Endothelial cell of umbilical vein (primary cell): ENCODE measurements at regions not wholly inside any gene's neighbourhood (a gene's known extent, or its start where the extent isn't known, plus 50 kb on each side); places are given as distances from the start of the nearest gene placed in this dataset.

ENCODE experiments used
- BruUV-seq: library from RNA; stranded (reverse); fragments of 400-500 nt; replicated peaks from 2 replicates; lab custom pipeline; 2021; lab: Mats Ljungman, UMichigan
- CTCF ChIA-PET: fragments of 300-600, 350-600 bp; sonication (Branson Sonifier 250); formaldehyde crosslinking; loops from one replicate; lab custom pipeline; 2021; ENCODE audit warnings: antibody characterized with exemption, inconsistent platforms; lab: Charles Lee
- POLR2A ChIA-PET: fragments of 300-600, 350-600 bp; sonication (Branson Sonifier 250); formaldehyde crosslinking; loops from one replicate; lab custom pipeline; 2021; ENCODE audit warnings: antibody characterized with exemption, inconsistent platforms; lab: Charles Lee
- DNase-seq: peaks from one replicate; pipeline ENCODE4 v3.0.0-alpha.2; 2011; ENCODE audit warnings: low read depth, low spot score
- FAIRE-seq: peaks from 2 replicates; lab custom pipeline; 2011; peaks lifted over from hg19 to GRCh38; lab: Jason Lieb, UNC
- H2AFZ ChIP-seq: 2 replicates; pipeline ENCODE4 v1.6.0; 2012; ENCODE audit warnings: low read depth, low read length, control low read depth, inconsistent platforms
- H3K27ac ChIP-seq: 2 replicates; pipeline ENCODE4 v1.5.1; 2011; ENCODE audit warnings: low read depth, mild to moderate bottlenecking, control low read depth, low read length, moderate library complexity; ENCODE audit not compliant: insufficient read depth
- H3K27me3 ChIP-seq, 2 experiments: 2 replicates each; pipeline versions ENCODE4 v1.6.0 to v1.6.1; 2011; ENCODE audit warnings: low read length in 2 of 2, mixed read lengths in 1 of 2; ENCODE audit not compliant: control insufficient read depth in 2 of 2, insufficient read depth in 2 of 2
- H3K36me3 ChIP-seq, 2 experiments: 2 replicates in 1 of 2; 3 replicates in 1 of 2; pipeline ENCODE4 v1.5.1; 2011; ENCODE audit warnings: low read length in 2 of 2, mild to moderate bottlenecking in 1 of 2, moderate library complexity in 1 of 2; ENCODE audit not compliant: control insufficient read depth in 2 of 2, insufficient read depth in 2 of 2; ENCODE audit errors: extremely low read depth in 1 of 2
- H3K4me1 ChIP-seq: 3 replicates; pipeline ENCODE4 v1.5.1; 2011; ENCODE audit warnings: mild to moderate bottlenecking, low read length; ENCODE audit not compliant: control insufficient read depth, insufficient read depth; ENCODE audit errors: extremely low read depth
- H3K4me2 ChIP-seq: 2 replicates; pipeline ENCODE4 v1.6.1; 2011; ENCODE audit warnings: low read length, control low read depth, mixed read lengths; ENCODE audit not compliant: insufficient read depth
- H3K4me3 ChIP-seq, 3 experiments: fragments of 200-600 bp in 1 of 3; sonication (generic), shearing (Covaris generic) in 1 of 3; replicated peaks in 1 of 3; 2 replicates each; pipeline ENCODE4 v1.5.1; 2011 to 2016; ENCODE audit warnings: control low read depth in 3 of 3, low read length in 3 of 3, mild to moderate bottlenecking in 2 of 3, inconsistent platforms in 1 of 3, low read depth in 1 of 3, moderate library complexity in 1 of 3; ENCODE audit not compliant: insufficient read depth in 1 of 3
- H3K79me2 ChIP-seq: 2 replicates; pipeline ENCODE4 v1.6.0; 2012; ENCODE audit warnings: low read length, inconsistent platforms; ENCODE audit not compliant: control insufficient read depth, insufficient read depth
- H3K9ac ChIP-seq: replicated peaks from 2 replicates; pipeline ENCODE3; 2011; ENCODE audit warnings: low read length, control low read depth; ENCODE audit not compliant: insufficient read depth; ENCODE audit errors: extremely low read depth
- H3K9me1 ChIP-seq: replicated peaks from 3 replicates; pipeline ENCODE4 v1.6.0; 2011; ENCODE audit warnings: mild to moderate bottlenecking, low read length; ENCODE audit not compliant: control insufficient read depth, insufficient read depth; ENCODE audit errors: extremely low read depth
- H3K9me3 ChIP-seq: replicated peaks from 2 replicates; pipeline ENCODE4 v1.5.1; 2012; ENCODE audit warnings: low read length, inconsistent platforms; ENCODE audit not compliant: control insufficient read depth, insufficient read depth
- H4K20me1 ChIP-seq: replicated peaks from 2 replicates; pipeline ENCODE3; 2011; ENCODE audit warnings: mild to moderate bottlenecking, low read length; ENCODE audit not compliant: control insufficient read depth, insufficient read depth; ENCODE audit errors: extremely low read depth
- CTCF ChIP-seq, 2 donors: IDR thresholded peaks; 1 replicate in 1 of 2; 2 replicates in 1 of 2; pipeline ENCODE4 v1.5.1; 2011; ENCODE audit warnings: low read length in 2 of 2, mild to moderate bottlenecking in 2 of 2, moderate library complexity in 2 of 2, control low read depth in 1 of 2, inconsistent platforms in 1 of 2, low read depth in 1 of 2; ENCODE audit not compliant: insufficient read depth in 1 of 2; ENCODE audit errors: extremely low read depth in 1 of 2
- EZH2 ChIP-seq: IDR thresholded peaks from 2 replicates; pipeline ENCODE4 v1.6.1; 2012; ENCODE audit warnings: borderline replicate concordance, low read depth, mild to moderate bottlenecking, moderate library complexity, low read length, inconsistent platforms; ENCODE audit not compliant: severe bottlenecking
- FOS ChIP-seq: IDR thresholded peaks from 2 replicates; pipeline ENCODE4 v1.6.1; 2011; ENCODE audit warnings: mild to moderate bottlenecking, low read length, moderate library complexity, borderline replicate concordance; ENCODE audit not compliant: insufficient read depth
- GATA2 ChIP-seq: IDR thresholded peaks from 2 replicates; pipeline ENCODE4 v1.7.0; 2011; ENCODE audit warnings: low read depth, mild to moderate bottlenecking, moderate library complexity, mixed read lengths, low read length; ENCODE audit not compliant: insufficient read length, insufficient read depth
- JUN ChIP-seq: IDR thresholded peaks from 2 replicates; pipeline ENCODE4 v1.6.1; 2011; ENCODE audit warnings: borderline replicate concordance, low read depth; ENCODE audit not compliant: insufficient read length, insufficient read depth
- MYC ChIP-seq: IDR thresholded peaks from one replicate; pipeline ENCODE4 v1.6.1; 2011; ENCODE audit warnings: mild to moderate bottlenecking, low read depth, low read length
- POLR2A ChIP-seq: IDR thresholded peaks from 2 replicates; pipeline ENCODE4 v1.6.1; 2012; ENCODE audit warnings: low read depth, mild to moderate bottlenecking, control low read depth, low read length
- POLR2AphosphoS5 ChIP-seq: IDR thresholded peaks from 2 replicates; pipeline ENCODE4 v1.6.1; 2012; ENCODE audit warnings: low read depth, mild to moderate bottlenecking, control low read depth, low read length, moderate library complexity; ENCODE audit not compliant: insufficient read depth
- dilution Hi-C: fragments of 300-500 bp; cut with MboI; formaldehyde crosslinking; loops from one replicate; pipeline ENCODE4 v1.15.0; 2019; ENCODE audit warnings: low sequenced_read_pairs; ENCODE audit not compliant: extremely low pct_ligation_motif_present
- intact Hi-C: fragments of 100-400 bp; cut with micrococcal nuclease; formaldehyde crosslinking; loops from one replicate; pipeline ENCODE4 v1.10.0; 2022
- TF ChIP-seq, protein P1 (sequence below): IDR thresholded peaks from 2 replicates; pipeline ENCODE4 v1.6.1; 2011; ENCODE audit not compliant: insufficient read depth, insufficient read length

DNA sequence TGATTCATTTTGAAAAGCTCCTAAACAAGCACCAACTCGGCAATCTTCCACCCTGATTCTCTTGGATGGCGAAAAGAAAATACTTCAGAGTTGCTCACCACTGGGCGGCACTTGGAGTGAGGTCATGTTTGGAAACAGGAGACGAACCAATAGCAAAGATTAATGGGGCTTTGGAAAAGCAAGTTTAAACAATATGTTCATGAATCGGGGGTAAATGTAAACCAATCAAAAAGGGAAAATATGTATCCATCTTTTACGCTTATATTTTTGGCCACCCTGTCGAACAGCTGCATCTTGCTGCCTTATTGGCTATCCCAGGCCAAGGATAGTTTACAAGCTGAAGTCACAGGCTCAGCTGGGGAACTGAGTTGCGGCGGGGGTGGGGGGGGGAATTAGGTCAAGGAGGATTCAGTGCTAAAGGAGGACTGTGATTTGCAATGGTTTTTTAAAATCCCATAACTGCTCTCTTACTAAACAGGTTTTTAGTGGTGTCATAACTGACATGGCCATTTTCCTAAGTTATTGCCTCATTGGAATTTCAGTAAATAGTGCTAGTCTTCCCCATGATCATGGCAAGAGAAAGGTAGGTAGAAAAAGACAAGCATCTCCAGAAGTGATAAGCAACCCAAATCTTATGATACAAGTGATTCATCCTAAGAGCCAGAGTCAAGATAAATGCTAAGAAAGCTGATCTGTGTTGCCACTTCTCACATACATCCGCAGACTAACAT lies 210.6 kb downstream of the PHLDA1 start:
- no peaks in the 10 kb centered on the region for H3K9me3 ChIP-seq
- intact Hi-C loops (no loop called here), dilution Hi-C loops (no loop called here)
- no peak for DNase-seq
- no peaks in the 10 kb centered on the region for H3K27me3 ChIP-seq
- FAIRE-seq, result no peak
- H3K4me2 ChIP-seq, result no peak overlapping the region
- H3K4me1 ChIP-seq, result no peaks in the 10 kb centered on the region
- H3K9ac ChIP-seq, result no peak overlapping the region
- ChIA-PET CTCF (interaction anchor here (0.6 to 1.0 kb wide), 2 partner anchors 10 to 108 kb away, joined by 3 to 5 read pairs; no protein-coding TSS in a partner anchor), POLR2A (no interaction called here)
- TF ChIP-seq EZH2, result no peak
- no peak for TF ChIP-seq FOS
- TF ChIP-seq JUN, result no peak
- no peak for TF ChIP-seq MYC
- no peaks in the 10 kb centered on the region for H3K36me3 ChIP-seq
- no TSS peak for BruUV-seq
- no peaks in the 10 kb centered on the region for H4K20me1 ChIP-seq
- H2AFZ ChIP-seq, result no peak overlapping the region
- H3K27ac ChIP-seq, result no peak overlapping the region
- no peaks in the 10 kb centered on the region for H3K79me2 ChIP-seq
- no peaks in the 10 kb centered on the region for H3K9me1 ChIP-seq
- H3K4me3 ChIP-seq, result no peak overlapping the region

DNA sequence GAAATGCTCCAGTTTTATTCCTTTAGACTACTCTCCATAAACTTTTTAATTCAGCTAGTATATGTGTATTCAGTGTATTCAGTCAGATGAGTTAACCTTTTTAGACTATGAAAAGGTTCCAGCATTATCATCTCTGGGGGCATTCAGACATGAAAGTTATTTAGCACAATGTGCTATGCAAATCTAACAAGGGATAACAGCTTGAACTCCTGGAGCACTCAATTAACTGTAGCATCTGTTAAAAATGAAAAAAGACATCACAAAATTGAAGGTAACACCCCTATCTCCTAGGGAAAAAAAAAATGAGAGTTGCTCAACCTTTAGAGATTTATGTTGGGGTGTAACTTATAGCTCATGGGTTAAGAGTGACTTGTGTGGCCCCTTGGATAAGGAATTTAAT lies 211.5 kb downstream of the PHLDA1 start:
- POLR2A ChIA-PET, result no interaction called here
- Histone ChIP-seq H3K4me2 (no peak overlapping the region), H3K27ac (no peak overlapping the region)

More for the DNA sequence above, 211.5 kb downstream of the PHLDA1 start:
- H3K9ac ChIP-seq, result no peak overlapping the region
- H3K79me2 ChIP-seq, result no peaks in the 10 kb centered on the region
- no peaks in the 10 kb centered on the region for H3K36me3 ChIP-seq
- H3K27me3 ChIP-seq, result no peaks in the 10 kb centered on the region
- peaks cover 7% of the 10 kb centered on the region for H3K4me1 ChIP-seq
- no peaks in the 10 kb centered on the region for H3K9me1 ChIP-seq
- H3K9me3 ChIP-seq, result no peaks in the 10 kb centered on the region
- no peak for TF ChIP-seq POLR2AphosphoS5
- no peak for TF ChIP-seq EZH2
- no peak for TF ChIP-seq POLR2A
- no peak for TF ChIP-seq GATA2
- TF ChIP-seq MYC, result no peak
- TF ChIP-seq JUN, result no peak
- TF ChIP-seq FOS, result no peak
- no peak for TF ChIP-seq CTCF (IDR thresholded peaks at IDR 0.05; ENCODE audit: extremely low read depth in 1 of 2, insufficient read depth in 1 of 2, low read depth in 1 of 2, low read length in 2 of 2)
- TF ChIP-seq, protein P1, sequence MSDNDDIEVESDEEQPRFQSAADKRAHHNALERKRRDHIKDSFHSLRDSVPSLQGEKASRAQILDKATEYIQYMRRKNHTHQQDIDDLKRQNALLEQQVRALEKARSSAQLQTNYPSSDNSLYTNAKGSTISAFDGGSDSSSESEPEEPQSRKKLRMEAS, result no peak
- dilution Hi-C loops (no loop called here), intact Hi-C loops (no loop called here)
- H2AFZ ChIP-seq, result no peak overlapping the region
- H4K20me1 ChIP-seq, result no peaks in the 10 kb centered on the region
- FAIRE-seq (no peak), DNase-seq (no peak)
- CTCF ChIA-PET, result no interaction called here
- H3K4me3 ChIP-seq, result no peak overlapping the region
- no TSS peak for BruUV-seq
